NCI-H226 (cell line): ENCODE measurements at regions not wholly inside any gene's neighbourhood (a gene's known extent, or its start where the extent isn't known, plus 50 kb on each side); places are given as distances from the start of the nearest gene placed in this dataset.

Experiments
- DNase-seq: peaks from one replicate; pipeline ENCODE4 v3.0.0-alpha.2; 2015

GRCh38 chr4:36394352-36394903, 113.0 kb downstream of the DTHD1 start:
- no peak for DNase-seq

- peak; percentile 21 for DNase-seq
Measured at GRCh38 chr4:36399762-36400353, 118.4 kb downstream of the DTHD1 start.

- DNase-seq, result no peak
Measured at GRCh38 chr4:36402008-36402758, 120.8 kb downstream of the DTHD1 start.

GRCh38 chr4:36411338-36411737, 129.9 kb downstream of the DTHD1 start:
- no peak for DNase-seq

GRCh38 chr4:36414248-36414647, 132.8 kb downstream of the DTHD1 start:
- DNase-seq, result no peak

GRCh38 chr4:36417146-36417545, 135.7 kb downstream of the DTHD1 start:
- no peak for DNase-seq

- no peak for DNase-seq
Measured at GRCh38 chr4:36420111-36420679, 138.8 kb downstream of the DTHD1 start.

GRCh38 chr4:36422607-36423006, 141.2 kb downstream of the DTHD1 start:
- no peak for DNase-seq

- DNase-seq, result no peak
Measured at GRCh38 chr4:36426741-36427140, 145.3 kb downstream of the DTHD1 start.

GRCh38 chr4:36427696-36428095, 146.3 kb downstream of the DTHD1 start:
- no peak for DNase-seq

- no peak for DNase-seq
Measured at GRCh38 chr4:36432586-36432985, 151.2 kb downstream of the DTHD1 start.

- DNase-seq, result no peak
Measured at GRCh38 chr4:36439556-36439955, 158.1 kb downstream of the DTHD1 start.

GRCh38 chr4:36445480-36445879, 164.1 kb downstream of the DTHD1 start:
- no peak for DNase-seq

- DNase-seq, result no peak
Measured at GRCh38 chr4:36446275-36446674, 164.9 kb downstream of the DTHD1 start.

- peak; percentile 52 for DNase-seq
Measured at GRCh38 chr4:36461344-36461743, 179.9 kb downstream of the DTHD1 start.

- no peak for DNase-seq
Measured at GRCh38 chr4:36467670-36468069, 186.3 kb downstream of the DTHD1 start.

- DNase-seq, result no peak
Measured at GRCh38 chr4:36471903-36472302, 190.5 kb downstream of the DTHD1 start.

- DNase-seq, result no peak
Measured at GRCh38 chr4:36476135-36476534, 194.7 kb downstream of the DTHD1 start.

- DNase-seq, result no peak
Measured at GRCh38 chr4:36477861-36478260, 196.4 kb downstream of the DTHD1 start.

GRCh38 chr4:36485885-36486284, 204.5 kb downstream of the DTHD1 start:
- no peak for DNase-seq

- peak; percentile 4 for DNase-seq
Measured at GRCh38 chr4:36489798-36490197, 208.4 kb downstream of the DTHD1 start.

GRCh38 chr4:36492041-36492440, 210.6 kb downstream of the DTHD1 start:
- DNase-seq, result no peak

- no peak for DNase-seq
Measured at GRCh38 chr4:36492590-36492989, 211.2 kb downstream of the DTHD1 start.

GRCh38 chr4:36493251-36493650, 211.8 kb downstream of the DTHD1 start:
- DNase-seq, result no peak
